Endothelial cell (in vitro differentiated cells): ENCODE measurements at regions not wholly inside any gene's neighbourhood (a gene's known extent, or its start where the extent isn't known, plus 50 kb on each side); places are given as distances from the start of the nearest gene placed in this dataset.

ENCODE experiments used
- DNase-seq: peaks from one replicate; pipeline ENCODE4 v3.0.0; 2021; ENCODE audit warnings: low spot score
- H3K27ac Mint-ChIP-seq: one replicate; pipeline ENCODE4 v1.8.0; 2021; ENCODE audit warnings: mixed read lengths, inconsistent platforms; ENCODE audit not compliant: unreplicated experiment
- H3K27me3 Mint-ChIP-seq: one replicate; pipeline ENCODE4 v1.8.0; 2021; ENCODE audit warnings: mild to moderate bottlenecking, moderate library complexity, mixed read lengths, inconsistent platforms; ENCODE audit not compliant: unreplicated experiment
- H3K36me3 Mint-ChIP-seq: one replicate; pipeline ENCODE4 v1.8.0; 2021; ENCODE audit warnings: mild to moderate bottlenecking, low read depth, mixed read lengths, inconsistent platforms; ENCODE audit not compliant: unreplicated experiment
- H3K4me1 Mint-ChIP-seq: one replicate; pipeline ENCODE4 v1.8.0; 2021; ENCODE audit warnings: mild to moderate bottlenecking, mixed read lengths, inconsistent platforms; ENCODE audit not compliant: unreplicated experiment
- H3K4me3 Mint-ChIP-seq: one replicate; pipeline ENCODE4 v1.8.0; 2021; ENCODE audit warnings: mild to moderate bottlenecking, mixed read lengths, inconsistent platforms; ENCODE audit not compliant: unreplicated experiment
- H3K9me3 Mint-ChIP-seq: one replicate; pipeline ENCODE4 v1.8.0; 2021; ENCODE audit warnings: mixed read lengths, inconsistent platforms; ENCODE audit not compliant: unreplicated experiment
- CTCF ChIP-seq: fragments of 200-600 bp; sonication (generic); IDR thresholded peaks from one replicate; pipeline ENCODE4 v1.5.0; 2021; ENCODE audit warnings: antibody characterized with exemption; ENCODE audit not compliant: unreplicated experiment

DNA sequence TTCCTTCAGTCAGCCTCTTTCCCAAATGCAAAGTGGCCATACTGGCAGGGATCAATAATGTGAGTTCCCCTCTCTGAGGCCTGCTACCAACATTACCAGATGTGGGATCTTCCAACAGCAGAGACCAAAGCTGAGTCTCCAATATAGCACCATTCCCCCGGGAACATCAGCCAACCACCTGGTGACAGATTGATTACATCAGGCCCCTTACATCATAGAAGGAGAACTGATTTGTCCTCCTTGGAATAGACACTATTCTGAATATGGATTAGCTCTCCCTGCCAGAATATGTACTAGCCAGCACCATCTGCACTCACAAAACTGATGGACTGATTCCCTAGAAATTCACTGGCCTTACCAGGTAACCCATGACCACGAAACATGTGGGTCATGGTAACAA is 61.9 kb upstream of the CARMIL1 start:
- Mint-ChIP-seq H3K4me1 (peaks cover 17% of the 10 kb centered on the region), H3K36me3 (no peaks in the 10 kb centered on the region), H3K4me3 (no peak overlapping the region), H3K27ac (no peak overlapping the region), H3K9me3 (no peaks in the 10 kb centered on the region), H3K27me3 (no peaks in the 10 kb centered on the region)
- TF ChIP-seq CTCF, result no peak
- no peak for DNase-seq

DNA sequence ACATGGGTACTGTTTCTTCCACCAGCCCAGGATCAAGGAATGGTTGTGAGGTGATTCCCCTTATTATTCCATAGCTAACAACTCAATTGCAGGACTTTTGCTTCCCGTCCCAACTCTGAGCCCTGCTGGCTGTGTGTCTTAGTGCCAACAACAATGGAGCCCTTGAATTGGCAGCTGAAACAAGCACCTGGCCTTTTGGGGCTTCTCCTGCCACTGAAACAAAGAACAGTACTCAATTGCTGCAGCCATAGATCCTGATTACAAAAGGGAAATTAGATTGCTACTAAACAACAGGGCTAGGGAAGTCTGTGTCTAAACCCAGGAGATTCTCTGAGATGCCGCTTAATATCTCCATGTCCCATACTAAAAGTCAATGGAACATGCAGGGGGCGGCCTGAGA is 61.3 kb upstream of the CARMIL1 start:
- Mint-ChIP-seq H3K27ac (no peak overlapping the region), H3K36me3 (no peaks in the 10 kb centered on the region), H3K9me3 (no peaks in the 10 kb centered on the region), H3K27me3 (no peaks in the 10 kb centered on the region), H3K4me3 (no peak overlapping the region), H3K4me1 (peaks cover 21% of the 10 kb centered on the region)
- no peak for DNase-seq
- no peak for TF ChIP-seq CTCF

GRCh38 chr6:25218346-25218745 is 60.8 kb upstream of the CARMIL1 start:
- no peak for TF ChIP-seq CTCF
- no peaks in the 10 kb centered on the region for H3K36me3 Mint-ChIP-seq
- no peaks in the 10 kb centered on the region for H3K27me3 Mint-ChIP-seq
- no peaks in the 10 kb centered on the region for H3K9me3 Mint-ChIP-seq
- no peak overlapping the region for H3K27ac Mint-ChIP-seq
- no peak for DNase-seq
- peaks cover 24% of the 10 kb centered on the region for H3K4me1 Mint-ChIP-seq
- no peak overlapping the region for H3K4me3 Mint-ChIP-seq

- no peaks in the 10 kb centered on the region for H3K36me3 Mint-ChIP-seq
- H3K9me3 Mint-ChIP-seq, result no peaks in the 10 kb centered on the region
- TF ChIP-seq CTCF, result no peak
- H3K4me1 Mint-ChIP-seq, result peaks cover 33% of the 10 kb centered on the region
- H3K27me3 Mint-ChIP-seq, result peaks cover 2% of the 10 kb centered on the region
- H3K27ac Mint-ChIP-seq, result peak overlapping the region; percentile 82
- DNase-seq, result no peak
- H3K4me3 Mint-ChIP-seq, result no peak overlapping the region
These were observed 59.8 kb upstream of the CARMIL1 start for GRCh38 chr6:25219216-25219916.

DNA sequence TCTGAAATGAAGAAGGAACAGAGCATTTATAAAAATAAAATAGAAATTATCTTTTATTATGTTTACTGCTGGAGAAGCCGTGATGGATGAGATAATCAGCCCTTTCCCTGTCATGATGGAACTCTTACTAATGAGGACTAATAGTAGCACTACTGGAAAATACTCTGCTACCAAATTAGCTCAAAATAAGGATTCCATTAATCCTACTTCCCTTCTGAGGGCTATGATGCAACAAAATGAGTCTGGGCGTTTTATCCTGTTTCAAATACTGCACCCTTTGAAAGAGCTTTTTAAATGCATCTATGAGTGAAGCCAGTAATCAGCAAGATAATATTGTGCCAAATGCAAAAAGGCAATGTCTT is 59.3 kb upstream of the CARMIL1 start:
- TF ChIP-seq CTCF, result no peak
- Mint-ChIP-seq H3K4me3 (no peak overlapping the region), H3K27me3 (peaks cover 2% of the 10 kb centered on the region), H3K9me3 (no peaks in the 10 kb centered on the region), H3K27ac (no peak overlapping the region), H3K36me3 (no peaks in the 10 kb centered on the region), H3K4me1 (peaks cover 35% of the 10 kb centered on the region)
- DNase-seq, result no peak
